ENCODE measurements at regions not wholly inside any gene's neighbourhood (a gene's known extent, or its start where the extent isn't known, plus 50 kb on each side); places are given as distances from the start of the nearest gene placed in this dataset.

DNA sequence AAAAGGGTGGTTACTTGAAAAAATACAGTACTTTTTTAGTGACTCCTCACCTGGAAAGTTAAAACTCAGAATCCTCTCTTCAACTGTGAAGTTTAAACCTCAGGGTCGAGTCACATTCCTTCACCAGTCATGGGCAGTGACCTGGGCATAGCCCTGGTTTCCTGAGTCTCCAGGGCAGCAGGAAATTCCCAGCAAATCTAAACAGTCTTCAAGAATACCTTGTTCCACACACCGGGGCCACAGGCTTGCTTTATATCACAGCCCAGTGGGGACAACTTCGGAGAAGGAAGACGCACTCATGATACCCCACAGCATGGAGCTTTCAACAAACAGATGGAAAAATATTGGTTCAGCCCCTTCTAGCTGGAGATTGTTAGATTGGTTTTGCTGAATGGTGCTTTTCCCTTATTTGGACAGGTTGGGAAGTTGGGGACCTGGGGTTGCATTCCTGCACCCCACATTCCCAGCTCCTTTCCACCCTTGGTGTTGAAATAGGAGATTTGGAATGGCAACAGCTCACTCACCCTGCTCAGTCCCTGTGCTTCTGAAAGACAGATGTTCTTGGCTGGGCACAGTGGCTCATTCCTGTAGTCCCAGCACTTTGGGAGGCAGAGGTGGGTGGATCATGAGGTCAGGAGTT lies 113.0 kb upstream of the TMEM170B start:
- TF ChIP-seq CTCF (IDR thresholded peaks at IDR 0.05) (no peak), ZFX (IDR thresholded peaks at IDR 0.05; ENCODE audit: borderline replicate concordance) (no peak)
